BE2C (cell line): ENCODE measurements at regions not wholly inside any gene's neighbourhood (a gene's known extent, or its start where the extent isn't known, plus 50 kb on each side); places are given as distances from the start of the nearest gene placed in this dataset.
A peak's percentile ranks its signal among the peaks of the same experiment; 100 is the strongest.

Experiments
- DNase-seq: peaks from one replicate; pipeline ENCODE4 v3.0.0-alpha.2; 2020
- H3K27me3 ChIP-seq: fragments of 250-450 bp; sonication (Bioruptor Pico); 2 replicates; pipeline ENCODE4 v1.5.1; 2020; ENCODE audit warnings: mild to moderate bottlenecking
- H3K36me3 ChIP-seq: fragments of 250-450 bp; sonication (Bioruptor Pico); 2 replicates; pipeline ENCODE4 v1.5.1; 2020; ENCODE audit warnings: mild to moderate bottlenecking
- H3K4me1 ChIP-seq: fragments of 250-450 bp; sonication (Bioruptor Pico); 2 replicates; pipeline ENCODE4 v1.5.1; 2020
- H3K4me3 ChIP-seq: 2 replicates; pipeline ENCODE4 v1.5.1; 2011; ENCODE audit warnings: low read depth, low read length
- H3K9me3 ChIP-seq: fragments of 250-450 bp; sonication (Bioruptor Pico); 2 replicates; pipeline ENCODE4 v1.5.1; 2020
- TF ChIP-seq, protein P1 (sequence below): IDR thresholded peaks from 2 replicates; pipeline ENCODE4 v1.5.1; 2012; ENCODE audit warnings: mild to moderate bottlenecking, low read depth, low read length

DNA sequence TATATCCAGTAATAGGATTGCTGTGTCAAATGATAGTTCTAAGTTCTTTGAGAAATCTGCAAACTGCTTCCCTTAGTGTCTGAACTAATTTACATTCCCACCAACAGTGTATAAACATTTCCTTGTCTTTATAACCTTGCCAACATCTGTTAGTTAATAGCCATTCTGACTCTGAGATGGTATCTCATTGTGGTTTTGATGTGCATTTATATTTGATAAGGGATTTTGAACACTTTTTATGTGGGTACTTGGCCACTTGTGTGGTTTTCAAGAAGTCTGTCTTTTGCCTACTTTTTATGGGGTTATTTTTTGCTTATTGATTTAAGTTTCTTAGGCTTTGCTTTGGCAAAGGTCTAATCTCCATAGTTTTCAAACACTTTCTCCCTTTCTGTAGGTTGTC is 189.9 kb upstream of the CXCL13 start:
- DNase-seq, result no peak

DNA sequence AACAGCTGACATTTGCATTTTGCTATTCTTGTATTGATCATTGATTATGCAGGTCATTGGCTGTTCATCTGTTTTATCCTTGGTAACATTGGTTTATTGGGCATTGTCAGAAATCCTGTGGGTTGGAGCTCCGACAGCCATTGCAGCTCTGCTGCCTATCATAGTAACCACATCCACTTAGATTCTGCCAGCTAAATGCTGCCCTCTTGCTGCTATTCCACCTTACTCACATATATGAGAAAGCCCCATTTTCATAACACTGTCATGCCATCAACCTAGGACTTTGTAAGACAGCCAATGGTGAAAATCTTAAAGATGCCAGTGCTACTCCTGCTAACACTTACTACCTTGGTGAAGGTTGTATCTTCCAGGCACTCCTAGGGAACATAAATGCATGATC is 187.3 kb upstream of the CXCL13 start:
- Histone ChIP-seq H3K27me3 (no peaks in the 10 kb centered on the region; the same call in 1 of the 2 replicates), H3K4me3 (no peak overlapping the region), H3K9me3 (no peaks in the 10 kb centered on the region), H3K4me1 (no peaks in the 10 kb centered on the region), H3K36me3 (no peaks in the 10 kb centered on the region)
- DNase-seq, result no peak
- TF ChIP-seq, protein P1, sequence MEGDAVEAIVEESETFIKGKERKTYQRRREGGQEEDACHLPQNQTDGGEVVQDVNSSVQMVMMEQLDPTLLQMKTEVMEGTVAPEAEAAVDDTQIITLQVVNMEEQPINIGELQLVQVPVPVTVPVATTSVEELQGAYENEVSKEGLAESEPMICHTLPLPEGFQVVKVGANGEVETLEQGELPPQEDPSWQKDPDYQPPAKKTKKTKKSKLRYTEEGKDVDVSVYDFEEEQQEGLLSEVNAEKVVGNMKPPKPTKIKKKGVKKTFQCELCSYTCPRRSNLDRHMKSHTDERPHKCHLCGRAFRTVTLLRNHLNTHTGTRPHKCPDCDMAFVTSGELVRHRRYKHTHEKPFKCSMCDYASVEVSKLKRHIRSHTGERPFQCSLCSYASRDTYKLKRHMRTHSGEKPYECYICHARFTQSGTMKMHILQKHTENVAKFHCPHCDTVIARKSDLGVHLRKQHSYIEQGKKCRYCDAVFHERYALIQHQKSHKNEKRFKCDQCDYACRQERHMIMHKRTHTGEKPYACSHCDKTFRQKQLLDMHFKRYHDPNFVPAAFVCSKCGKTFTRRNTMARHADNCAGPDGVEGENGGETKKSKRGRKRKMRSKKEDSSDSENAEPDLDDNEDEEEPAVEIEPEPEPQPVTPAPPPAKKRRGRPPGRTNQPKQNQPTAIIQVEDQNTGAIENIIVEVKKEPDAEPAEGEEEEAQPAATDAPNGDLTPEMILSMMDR, result peak; percentile 44

More for the DNA sequence above, 189.9 kb upstream of the CXCL13 start:
- H3K27me3 ChIP-seq, result no peaks in the 10 kb centered on the region; the same call in 1 of the 2 replicates
- H3K4me1 ChIP-seq, result no peaks in the 10 kb centered on the region
- H3K36me3 ChIP-seq, result no peaks in the 10 kb centered on the region
- no peak overlapping the region for H3K4me3 ChIP-seq
- TF ChIP-seq, protein P1, result no peak
- no peaks in the 10 kb centered on the region for H3K9me3 ChIP-seq

DNA sequence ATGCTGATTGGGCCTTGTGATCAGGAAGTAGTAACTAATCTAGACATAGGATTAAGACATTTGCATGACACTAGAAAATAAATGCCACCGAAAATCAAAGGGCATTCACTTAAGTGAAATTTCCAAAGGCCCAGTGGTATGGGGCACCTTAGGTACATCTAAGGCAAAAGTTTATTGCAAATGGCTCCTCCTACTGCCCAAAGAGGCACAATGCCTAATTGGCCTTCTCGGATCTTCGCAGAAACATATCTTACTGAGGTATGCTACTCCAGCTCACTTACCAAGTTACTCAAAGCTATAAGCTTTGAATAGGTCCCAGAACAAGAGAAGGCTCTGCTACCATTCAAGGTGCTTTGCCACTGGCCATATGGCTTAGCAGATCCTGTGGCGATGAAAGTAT is 174.8 kb upstream of the CXCL13 start:
- H3K27me3 ChIP-seq, result no peaks in the 10 kb centered on the region
- H3K36me3 ChIP-seq, result no peaks in the 10 kb centered on the region
- no peaks in the 10 kb centered on the region for H3K9me3 ChIP-seq
- DNase-seq, result no peak
- TF ChIP-seq, protein P1, result peak; percentile 22; the same call in 1 of the 2 replicates
- no peak overlapping the region for H3K4me3 ChIP-seq
- H3K4me1 ChIP-seq, result no peaks in the 10 kb centered on the region

DNA sequence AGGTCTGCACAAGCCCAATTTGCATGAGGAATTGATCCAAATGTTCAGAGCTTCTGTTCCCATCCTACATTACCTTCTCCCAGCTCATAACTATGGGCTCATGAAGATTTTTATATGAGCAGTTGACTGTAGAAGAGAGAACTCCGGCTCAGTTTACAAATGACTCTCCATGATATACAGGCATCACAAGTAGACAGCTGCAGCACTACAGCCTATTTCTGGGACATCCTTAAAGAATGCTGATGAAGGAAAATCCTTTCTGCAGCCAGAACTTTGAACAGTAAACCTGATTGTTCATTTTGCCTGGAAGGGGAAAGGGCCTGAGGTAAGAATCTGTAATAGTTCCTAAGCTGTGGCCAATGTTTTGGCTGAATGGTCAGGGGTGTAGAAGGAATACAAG is 174.1 kb upstream of the CXCL13 start:
- Histone ChIP-seq H3K27me3 (no peaks in the 10 kb centered on the region), H3K9me3 (no peaks in the 10 kb centered on the region), H3K4me3 (no peak overlapping the region), H3K4me1 (no peaks in the 10 kb centered on the region), H3K36me3 (no peaks in the 10 kb centered on the region)
- TF ChIP-seq, protein P1, result no peak
- DNase-seq, result no peak

DNA sequence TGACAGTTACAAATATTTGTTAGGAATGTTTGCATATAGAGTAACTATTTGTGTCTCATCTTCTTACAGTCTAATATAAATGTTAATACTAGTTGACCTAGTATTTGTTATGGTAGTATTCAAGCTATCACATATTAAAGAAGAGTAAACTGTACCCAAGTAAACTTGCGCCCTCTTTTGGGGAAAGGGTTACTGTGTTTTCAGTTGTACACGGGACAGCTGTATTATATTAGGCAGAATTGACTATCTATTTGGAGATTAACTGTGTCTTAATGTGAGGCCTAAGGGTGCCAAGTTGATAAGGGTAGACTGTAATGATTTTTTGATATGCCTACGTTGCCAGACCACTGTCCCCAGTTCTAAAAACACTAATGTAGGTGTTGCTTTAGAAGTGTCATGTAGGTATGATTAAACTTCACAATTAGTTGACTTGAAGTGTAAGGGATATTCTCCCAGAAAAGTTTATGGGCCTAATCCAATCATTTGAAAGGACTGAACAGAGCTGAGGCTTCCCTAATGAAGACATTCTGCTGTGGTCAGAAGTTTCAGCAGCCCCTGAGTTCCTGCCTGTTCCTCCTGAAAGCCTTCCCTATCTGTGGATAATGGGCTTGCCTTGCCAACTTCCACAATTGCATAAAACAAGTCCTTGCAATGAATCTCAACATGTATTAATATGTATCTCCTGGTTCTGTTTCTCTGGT is 172.8 kb upstream of the CXCL13 start:
- Histone ChIP-seq H3K4me3 (no peak overlapping the region), H3K27me3 (no peaks in the 10 kb centered on the region)
- DNase-seq, result no peak

DNA sequence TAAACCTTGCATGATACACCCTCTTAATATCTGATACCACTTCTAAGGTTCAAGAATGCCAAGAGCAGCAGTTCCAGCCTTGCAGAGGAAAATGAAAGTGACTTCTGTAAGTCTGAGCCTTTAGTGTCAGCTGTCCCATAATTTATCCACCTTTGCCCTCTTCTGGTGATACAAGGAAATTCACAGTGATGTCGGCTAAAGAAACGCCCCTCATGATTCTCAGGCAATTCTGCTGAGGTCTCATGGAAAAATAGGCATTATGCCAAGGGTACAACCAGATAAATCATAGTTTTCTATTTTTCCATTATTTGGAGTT is 172.2 kb upstream of the CXCL13 start:
- Histone ChIP-seq H3K4me1 (no peaks in the 10 kb centered on the region), H3K36me3 (no peaks in the 10 kb centered on the region), H3K4me3 (no peak overlapping the region), H3K27me3 (no peaks in the 10 kb centered on the region), H3K9me3 (no peaks in the 10 kb centered on the region)
- peak; percentile 13 for DNase-seq
- TF ChIP-seq, protein P1, result peak; percentile 62

More for the DNA sequence above, 172.8 kb upstream of the CXCL13 start:
- Histone ChIP-seq H3K36me3 (no peaks in the 10 kb centered on the region), H3K4me1 (no peaks in the 10 kb centered on the region), H3K9me3 (no peaks in the 10 kb centered on the region)
- TF ChIP-seq, protein P1, result peak; percentile 22; the same call in 1 of the 2 replicates
